HG03135 (cell line): ENCODE measurements at regions not wholly inside any gene's neighbourhood (a gene's known extent, or its start where the extent isn't known, plus 50 kb on each side); places are given as distances from the start of the nearest gene placed in this dataset.
"Not testable (repeated sequence)": the region's sequence is repeated elsewhere in the genome, so short reads cannot be mapped to it uniquely, and the experiment has no call there.

ENCODE experiments used
- ATAC-seq: cut with Tn5 transposase; IDR thresholded peaks from one replicate; pipeline ENCODE4 v1.9.1; 2021; ENCODE audit warnings: mild to moderate bottlenecking, moderate library complexity; ENCODE audit not compliant: unreplicated experiment

DNA sequence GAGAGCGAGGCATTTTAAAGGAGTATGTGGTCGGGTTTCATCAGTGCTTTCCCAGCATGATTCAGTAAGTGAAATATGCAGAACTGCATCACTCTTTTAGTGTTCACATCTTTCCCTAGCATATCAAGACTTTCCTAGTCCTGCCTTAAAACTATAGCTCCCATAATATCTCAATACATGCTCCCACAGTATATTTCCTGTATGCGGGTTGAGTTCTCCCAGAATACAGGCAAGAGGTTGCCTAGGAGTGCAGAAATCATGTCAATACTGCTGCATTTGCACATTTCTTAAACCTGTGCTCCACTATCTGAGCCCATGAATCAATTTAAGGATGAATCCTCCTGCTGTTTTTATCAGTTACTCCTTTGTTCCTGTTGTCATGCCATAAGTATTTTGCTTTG is 386.6 kb upstream of the SLC35B3 start:
- no peak for ATAC-seq

DNA sequence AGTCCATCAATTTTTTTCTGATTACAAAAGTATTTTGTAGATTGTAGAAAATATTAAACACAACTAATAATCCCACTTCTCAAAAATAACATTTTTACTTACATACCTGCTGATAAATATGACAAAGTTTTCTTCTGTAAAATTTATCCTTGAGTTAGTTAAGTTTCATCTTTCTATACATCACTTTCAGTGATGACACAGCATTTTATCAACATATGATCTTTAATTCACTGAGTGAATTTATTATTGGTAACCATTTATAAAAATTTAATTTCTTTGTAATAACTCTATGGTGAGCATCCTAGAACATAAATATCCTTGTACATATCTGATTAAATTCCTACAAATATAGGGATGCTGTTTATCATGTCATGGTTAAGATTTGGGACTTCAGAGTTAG is 385.0 kb upstream of the SLC35B3 start:
- no peak for ATAC-seq

DNA sequence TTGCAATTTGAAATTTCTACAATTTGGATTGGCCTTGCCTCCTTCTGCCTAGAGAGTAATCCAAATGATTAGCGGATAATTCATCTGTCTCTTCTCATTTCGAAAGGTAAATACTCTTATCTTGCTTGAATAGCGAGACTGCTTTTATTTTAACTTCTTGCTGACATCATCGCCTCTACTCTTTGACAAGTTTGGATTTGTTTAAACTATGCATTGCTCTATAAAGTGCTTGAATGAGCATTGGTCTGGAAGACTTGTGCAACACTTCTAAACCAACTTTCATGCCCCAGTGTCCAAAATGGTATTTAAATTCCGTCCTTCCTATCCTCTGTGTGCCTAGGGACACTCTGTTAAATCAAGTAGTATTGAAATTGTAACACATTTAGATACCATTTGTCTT is 384.1 kb upstream of the SLC35B3 start:
- ATAC-seq = no peak

DNA sequence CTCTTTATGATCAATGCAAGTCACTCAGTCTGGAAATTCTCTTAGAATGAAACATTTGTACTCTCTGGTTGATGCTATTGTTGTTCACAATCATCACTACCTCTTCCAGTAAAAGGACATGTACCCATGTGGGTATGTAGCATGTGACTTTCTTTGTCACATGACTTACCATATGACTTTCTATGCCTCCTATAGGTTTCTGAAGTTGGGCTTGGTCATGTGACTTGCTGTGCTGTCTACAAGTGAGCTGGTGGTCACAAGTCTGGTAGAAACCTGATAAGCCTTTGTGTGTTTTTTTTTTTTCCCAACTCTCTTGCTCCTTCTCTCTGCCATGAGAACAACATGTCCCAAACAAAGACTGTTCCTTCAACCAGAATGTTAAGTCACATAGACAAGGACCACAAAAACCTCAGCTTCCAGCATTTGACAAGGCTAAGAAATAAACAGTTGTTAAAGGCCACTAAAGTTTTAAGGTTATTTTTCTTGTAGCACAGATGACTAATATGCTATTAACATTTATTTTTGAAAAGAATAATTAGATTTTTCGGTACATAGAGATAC is 379.2 kb upstream of the SLC35B3 start:
- no peak for ATAC-seq

DNA sequence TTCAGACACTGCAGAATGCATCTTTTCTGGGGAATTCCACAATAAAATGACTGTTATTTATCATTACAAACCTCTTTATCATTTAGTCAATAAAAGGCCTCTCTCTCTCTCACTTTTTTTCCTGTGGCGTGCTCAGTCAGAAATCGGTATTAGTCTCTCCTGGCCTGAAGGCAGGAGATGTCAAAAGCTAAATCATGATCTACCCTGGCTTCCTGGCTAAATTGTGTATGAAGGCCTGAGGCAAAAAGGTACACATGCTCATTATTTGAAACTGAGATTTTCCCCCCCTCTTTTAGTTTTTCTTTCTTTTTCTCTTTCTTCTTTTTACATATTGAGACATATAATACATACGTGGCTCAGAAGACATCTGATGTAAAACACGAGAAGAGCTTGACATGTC is 375.0 kb upstream of the SLC35B3 start:
- ATAC-seq = no peak

DNA sequence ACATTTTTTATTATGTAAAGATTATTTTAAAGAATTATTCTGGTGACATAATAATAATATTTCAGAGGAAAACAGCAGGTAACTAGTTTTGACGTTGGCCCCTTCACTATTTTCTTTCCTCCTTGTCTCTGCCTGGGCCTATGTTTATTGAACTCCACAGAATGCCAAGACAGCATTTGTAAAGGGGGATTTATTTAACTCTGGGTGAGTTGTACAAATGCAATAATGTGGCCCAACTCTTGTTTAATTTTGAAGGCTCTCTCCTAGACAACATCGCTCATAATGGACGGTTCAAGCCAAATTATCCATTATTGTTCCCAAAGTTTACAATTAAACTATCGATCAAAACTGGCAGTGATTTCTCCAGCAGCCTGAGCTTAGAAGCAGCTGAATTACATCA is 374.3 kb upstream of the SLC35B3 start:
- ATAC-seq = no peak

DNA sequence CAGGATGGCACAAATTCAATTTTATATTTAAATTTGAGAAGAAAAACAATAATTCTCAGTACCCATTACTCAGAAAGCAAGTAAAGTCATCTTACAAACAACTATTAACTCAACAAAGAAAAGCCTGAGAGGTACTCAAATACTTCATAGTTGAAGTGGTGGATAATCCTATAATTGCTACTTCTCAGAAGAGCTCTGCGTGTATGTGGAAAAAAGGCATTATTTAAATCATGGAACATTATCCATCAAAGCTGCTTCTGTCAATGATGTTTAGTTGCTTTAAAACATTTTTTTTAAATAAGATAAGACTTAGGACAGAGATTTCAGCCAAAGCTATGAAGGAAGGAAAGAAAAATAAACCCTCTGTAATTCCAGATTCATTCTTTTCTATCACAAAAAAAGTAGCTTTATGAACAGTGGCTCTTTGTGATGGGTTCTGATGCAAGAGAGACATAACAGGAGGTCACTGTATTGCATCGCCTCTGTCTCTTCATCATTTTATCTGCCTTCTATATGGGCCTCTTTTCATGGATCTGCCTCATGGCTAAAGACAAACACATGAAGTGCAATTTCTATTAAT is 367.9 kb upstream of the SLC35B3 start:
- ATAC-seq = no peak

DNA sequence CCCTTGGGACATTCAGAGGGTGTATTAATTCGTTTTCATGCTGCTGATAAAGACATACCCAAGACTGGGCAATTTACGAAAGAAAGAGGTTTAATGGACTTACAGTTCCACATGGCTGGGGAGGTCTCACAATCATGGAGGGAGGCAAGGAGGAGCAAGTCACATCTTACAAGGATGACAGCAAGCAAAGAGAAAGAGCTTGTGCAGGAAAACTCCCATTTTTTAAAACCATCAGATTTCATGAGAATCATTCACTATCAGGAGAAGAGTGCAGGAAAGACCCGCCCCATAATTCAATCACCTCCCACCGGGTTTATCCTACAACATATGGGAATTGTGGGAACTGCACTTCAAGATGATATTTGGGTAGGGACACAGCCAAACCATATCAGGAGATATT is 367.1 kb upstream of the SLC35B3 start:
- ATAC-seq = not testable (repeated sequence)

DNA sequence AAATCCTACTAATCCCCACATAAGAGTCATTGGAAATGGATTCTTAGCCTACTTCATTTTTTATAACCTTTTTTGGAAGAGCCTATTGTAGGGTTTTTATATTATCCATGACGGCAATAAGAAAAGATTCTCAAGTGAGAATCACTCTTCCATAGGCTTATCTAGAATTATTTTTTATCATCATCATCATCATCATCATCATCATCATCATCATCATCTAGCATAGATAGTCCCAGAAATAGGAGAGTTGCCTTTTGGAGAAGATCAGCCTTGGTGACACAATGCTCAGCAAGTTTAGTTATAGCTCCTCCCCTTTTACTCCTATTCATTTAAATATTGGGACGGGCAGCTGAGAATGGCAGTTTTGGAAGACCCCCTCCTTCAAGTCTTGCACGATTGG is 359.1 kb upstream of the SLC35B3 start:
- ATAC-seq = no peak

DNA sequence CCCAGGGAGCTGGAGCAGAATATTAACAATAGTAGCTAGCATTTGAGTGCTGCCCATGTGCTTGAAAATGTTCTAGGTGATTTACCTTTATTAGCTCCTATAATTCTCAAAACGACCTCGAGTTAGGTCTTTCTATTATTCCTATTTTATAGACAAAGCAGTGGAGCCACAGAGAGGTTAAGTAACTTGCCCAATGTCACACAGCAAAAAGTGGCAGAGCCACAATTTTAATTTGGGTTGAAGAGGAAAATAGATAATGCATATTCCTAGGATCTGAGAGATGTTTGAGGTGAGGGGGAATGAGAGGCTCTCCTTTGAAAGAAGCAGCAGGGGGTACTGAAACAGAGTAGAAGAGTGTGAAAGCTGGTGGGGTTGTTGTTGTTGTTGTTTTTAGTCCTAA is 354.5 kb upstream of the SLC35B3 start:
- ATAC-seq = no peak

DNA sequence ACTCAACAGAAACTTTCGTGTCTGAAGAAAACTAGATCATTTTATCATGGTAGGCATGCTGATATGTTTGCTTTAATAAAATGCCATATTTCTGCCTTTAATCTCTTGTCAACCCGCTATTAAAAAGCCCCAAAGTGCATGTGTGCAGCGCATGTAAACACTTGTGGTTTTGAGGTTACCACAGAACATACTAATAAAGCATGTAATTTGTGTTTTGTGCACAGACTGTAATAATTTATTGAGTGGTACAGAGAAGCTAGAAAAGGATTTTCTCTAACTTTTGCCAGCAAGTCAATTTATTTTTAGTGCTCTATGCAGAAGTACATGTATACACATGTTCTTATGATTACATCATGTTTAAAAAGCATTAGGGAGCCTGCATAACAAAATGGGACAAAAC is 349.9 kb upstream of the SLC35B3 start:
- ATAC-seq = no peak

DNA sequence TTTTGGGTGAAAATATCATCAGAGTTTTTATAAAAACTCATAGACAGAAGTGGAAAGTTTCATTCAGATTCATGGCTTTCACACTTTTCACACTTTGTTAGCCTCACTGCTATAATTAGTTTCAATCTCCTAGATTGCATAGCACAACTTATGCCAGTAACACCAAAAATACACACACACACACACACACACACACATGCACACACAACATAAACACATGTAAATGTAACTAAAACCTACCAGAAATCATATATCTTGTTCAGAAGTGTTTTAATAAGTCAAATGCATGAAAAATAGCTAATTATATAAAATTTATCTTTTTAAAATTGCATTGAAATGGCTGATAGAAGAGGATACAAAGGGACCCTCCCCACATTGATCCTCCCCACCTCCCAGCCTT is 347.8 kb upstream of the SLC35B3 start:
- ATAC-seq = no peak

DNA sequence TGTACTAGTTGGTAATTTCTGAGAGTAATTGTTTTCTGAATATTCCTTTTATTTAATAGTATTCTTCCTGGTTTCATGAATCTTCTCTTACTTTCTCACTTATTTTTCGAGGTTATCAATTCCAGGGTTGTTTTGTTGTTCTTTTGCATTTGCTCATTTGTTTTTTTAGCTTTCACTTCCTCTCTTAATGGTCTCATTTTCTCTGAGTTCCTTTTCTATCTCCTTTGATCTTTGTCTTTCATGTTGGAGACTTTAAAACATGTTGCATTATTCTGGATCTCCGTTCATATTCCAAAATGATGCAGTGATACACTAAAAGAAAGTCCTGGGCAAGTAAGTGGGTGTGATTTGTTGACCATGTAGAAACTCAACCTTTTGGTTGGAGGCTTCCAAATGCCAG is 345.3 kb upstream of the SLC35B3 start:
- ATAC-seq = no peak

DNA sequence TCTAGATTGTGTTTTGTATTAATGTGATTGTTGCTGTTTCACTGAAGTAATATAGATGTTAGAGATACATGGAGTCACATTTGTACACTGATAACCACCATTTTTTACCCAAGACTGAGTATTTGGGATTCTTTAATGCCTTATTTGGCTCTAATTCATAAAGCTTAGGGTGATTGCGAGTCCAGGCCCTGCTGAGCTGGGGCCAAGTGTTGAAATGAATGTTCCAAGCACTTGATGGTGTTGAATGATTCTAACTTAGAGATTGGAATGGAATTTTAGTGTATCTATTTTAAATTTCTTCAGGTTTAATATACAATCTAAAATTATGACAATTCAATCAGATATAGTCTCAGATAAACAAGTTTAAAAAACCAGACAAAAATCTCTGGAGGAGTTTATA is 329.4 kb upstream of the SLC35B3 start:
- ATAC-seq = no peak

DNA sequence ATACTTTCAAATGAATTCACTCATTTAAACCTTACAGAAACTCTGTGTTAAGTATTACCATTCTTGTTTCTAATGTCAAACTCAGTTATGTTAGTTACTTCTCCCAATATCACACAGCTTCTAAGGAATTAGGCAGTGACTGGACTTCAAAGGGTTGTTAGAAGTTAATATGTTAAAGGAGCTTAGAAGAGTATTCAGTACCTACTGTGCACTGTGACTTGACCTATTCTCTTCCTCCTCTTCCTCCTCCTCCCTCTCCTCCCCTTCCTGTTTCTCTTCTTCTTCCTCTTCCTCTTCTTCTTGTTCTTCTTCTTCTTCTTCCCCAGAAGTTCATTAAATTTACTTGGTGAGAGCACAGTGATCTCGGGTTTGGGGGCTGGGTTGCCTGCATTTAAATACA is 325.6 kb upstream of the SLC35B3 start:
- no peak for ATAC-seq

DNA sequence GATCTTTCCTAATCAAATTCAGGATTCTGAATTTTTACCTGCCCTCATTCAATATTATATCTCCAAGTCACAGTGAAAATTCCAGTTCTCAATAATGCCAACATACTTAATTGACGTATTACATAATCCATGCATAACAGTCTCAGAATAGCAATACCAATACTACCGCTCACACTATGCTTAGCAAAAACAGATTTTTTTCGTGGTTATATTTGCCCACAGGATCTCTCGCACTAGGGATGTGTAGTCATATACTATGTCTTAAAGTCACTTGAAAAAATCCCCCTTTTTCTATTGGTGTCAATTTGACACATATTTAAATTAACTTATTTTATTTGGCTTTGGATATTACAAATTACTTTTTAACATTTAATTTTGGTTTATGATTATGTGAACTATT is 323.1 kb upstream of the SLC35B3 start:
- no peak for ATAC-seq

DNA sequence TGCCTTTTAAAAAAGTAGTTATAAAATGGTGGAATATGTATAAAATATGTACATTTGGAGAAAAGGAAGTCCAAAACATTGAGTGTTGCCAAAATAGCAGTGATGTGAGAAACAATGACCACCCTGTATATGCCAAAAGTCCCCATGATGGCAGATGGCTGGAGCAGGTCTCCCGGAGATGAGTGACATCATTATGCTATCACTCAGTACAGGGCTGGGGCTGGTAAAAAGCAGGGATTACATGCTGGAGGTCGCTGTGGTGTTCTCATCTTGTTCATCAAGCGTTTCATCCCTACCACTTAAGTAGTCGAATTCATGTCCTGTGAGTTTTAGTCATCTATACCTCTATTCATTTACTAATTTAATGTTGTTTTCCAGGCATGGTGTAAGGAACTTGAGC is 315.3 kb upstream of the SLC35B3 start:
- no peak for ATAC-seq

DNA sequence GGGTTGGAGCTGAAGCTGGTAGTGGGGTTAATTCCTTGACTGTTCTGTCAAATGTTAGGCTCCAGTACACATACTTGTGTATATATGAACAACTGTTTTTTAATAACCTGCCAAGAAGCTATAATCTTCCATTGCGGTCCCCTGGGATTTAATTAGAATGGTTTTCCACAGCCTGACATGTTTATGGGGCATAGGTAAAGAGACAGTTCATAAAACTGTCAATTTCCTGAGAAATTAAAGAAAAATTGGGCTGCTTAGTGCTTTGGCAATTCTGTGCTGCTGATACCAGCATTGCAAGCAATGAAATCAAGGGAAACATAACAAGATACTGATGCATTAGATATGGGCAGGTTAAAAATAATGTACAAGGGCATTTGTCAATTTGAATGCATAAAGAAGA is 314.1 kb upstream of the SLC35B3 start:
- ATAC-seq = no peak

DNA sequence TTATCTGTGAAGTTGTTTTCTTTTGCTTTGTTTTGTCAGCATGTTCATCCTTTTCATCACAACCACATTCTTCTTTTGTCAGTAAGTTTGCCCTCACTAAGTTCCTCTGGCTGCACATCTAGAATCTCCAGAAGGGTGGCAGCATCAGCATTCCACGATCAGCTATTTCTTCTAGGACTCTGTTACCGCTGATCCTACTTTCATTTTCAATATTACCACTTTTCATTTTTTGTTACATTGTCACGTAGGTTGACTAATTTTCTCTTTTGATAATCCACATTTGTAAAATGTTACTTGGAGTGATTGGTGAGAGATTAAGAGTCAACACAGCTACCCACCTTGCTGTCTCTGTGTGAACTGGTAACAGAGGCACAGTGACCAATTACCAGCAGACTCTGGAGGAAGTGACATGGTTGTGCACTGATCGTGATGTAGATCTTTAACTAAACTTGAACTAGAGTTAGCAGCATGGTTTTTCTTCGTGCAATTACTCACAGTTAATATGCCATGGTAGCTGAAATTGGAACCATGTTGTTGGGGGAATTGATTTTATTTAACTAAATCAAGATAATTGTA is 307.9 kb upstream of the SLC35B3 start:
- peak; percentile 91 for ATAC-seq

DNA sequence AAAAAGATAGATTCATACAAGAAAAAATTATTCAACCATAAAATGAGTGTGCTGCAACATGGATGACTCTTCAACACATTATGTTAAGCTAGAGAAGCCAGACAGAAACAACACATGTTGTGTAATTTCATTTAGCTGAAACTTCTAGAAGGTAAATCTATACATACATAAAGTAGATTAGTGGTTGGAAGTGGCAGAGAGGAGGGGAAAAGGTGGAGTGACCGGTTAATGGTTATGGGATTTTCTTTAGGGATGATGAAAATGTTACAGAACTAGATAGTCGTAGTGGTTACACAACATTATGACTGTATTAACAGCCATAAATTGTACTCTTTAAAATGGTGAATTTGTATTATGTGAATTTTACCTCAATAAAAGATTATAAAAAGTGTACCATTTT is 304.1 kb upstream of the SLC35B3 start:
- no peak for ATAC-seq

DNA sequence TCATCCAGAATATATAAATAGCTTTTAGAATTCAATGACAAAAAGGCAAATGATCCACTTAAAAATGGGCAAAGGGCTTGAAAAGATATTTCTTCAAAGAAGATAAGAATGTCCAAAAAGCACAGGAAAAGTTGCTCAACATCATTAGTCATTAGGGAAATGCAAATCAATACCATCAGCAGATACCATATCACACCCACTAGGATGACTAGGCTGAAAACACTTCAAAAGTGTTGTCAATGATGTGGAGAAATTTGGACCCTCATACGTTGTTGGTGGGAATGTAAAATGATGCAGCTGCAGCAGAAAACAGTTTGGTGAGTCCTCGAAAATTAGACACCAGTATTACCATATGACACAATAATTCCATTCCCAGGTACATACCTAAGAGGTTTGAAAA is 303.6 kb upstream of the SLC35B3 start:
- no peak for ATAC-seq

DNA sequence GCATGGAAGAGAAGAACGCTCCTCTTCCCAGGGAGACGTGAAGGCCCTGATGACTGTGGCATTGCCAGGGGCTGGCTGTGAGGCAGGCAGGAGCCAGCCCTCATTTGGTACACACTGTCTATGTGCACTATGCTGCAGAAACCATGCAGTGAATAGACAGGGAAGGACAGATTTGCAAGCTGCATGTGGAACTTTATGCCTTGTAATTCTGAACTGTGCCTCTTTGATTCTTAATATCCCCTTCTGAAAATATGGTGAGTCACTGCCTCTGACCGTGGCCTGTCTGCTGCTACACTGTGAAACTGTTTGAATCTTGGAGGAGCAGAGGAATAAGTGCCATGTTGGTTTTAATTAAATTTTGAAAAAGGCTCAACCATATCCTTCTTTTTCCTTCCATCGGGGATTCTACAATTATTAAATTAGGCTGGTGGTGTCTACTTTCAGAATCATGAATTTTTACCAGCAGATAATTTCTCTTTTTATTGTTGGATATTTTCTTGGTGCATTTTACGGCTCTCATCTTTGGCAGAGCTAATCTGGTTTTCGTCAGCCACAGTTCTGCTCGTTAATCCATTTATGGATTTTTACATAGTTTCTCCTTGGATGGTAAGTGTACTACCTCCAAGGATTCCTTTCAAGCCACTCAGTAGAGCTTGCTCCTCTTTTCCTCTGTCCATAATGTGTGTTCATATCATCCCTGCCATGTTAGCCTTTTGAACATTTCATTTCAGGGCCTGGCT is 301.0 kb upstream of the SLC35B3 start:
- ATAC-seq = no peak
